PC-9 (cell line): ENCODE measurements at regions not wholly inside any gene's neighbourhood (a gene's known extent, or its start where the extent isn't known, plus 50 kb on each side); places are given as distances from the start of the nearest gene placed in this dataset.

Source experiments
- BruUV-seq: library from RNA; stranded (reverse); fragments of 400-500 nt; replicated peaks from 2 replicates; lab custom pipeline; 2021; lab: Mats Ljungman, UMichigan
- CTCF ChIA-PET: fragments of 300-600 bp; sonication (Branson Sonifier 250); formaldehyde crosslinking; loops from one replicate; lab custom pipeline; 2022; ENCODE audit warnings: antibody characterized with exemption; lab: Charles Lee
- POLR2A ChIA-PET: fragments of 300-600 bp; sonication (Branson Sonifier 250); formaldehyde crosslinking; loops from one replicate; lab custom pipeline; 2022; ENCODE audit warnings: antibody characterized with exemption; ENCODE audit not compliant: unreplicated experiment; lab: Charles Lee
- DNase-seq, 2 experiments: peaks; one replicate each; pipeline versions ENCODE4 v3.0.0 to v3.0.0-alpha.2; 2015 to 2022; ENCODE audit warnings: mixed read lengths in 1 of 2
- H2AFZ ChIP-seq: fragments of 200-600 bp; sonication (generic); 2 replicates; pipeline ENCODE4 v1.8.1; 2017; ENCODE audit warnings: antibody characterized with exemption
- H3F3A ChIP-seq: fragments of 200-600 bp; sonication (generic); 2 replicates; pipeline ENCODE4 v1.8.1; 2017; ENCODE audit warnings: antibody characterized with exemption, mild to moderate bottlenecking, low read depth; ENCODE audit not compliant: insufficient read depth
- H3K27ac ChIP-seq: fragments of 200-600 bp; sonication (generic); 2 replicates; pipeline ENCODE4 v1.6.1; 2016; ENCODE audit warnings: mixed run types
- H3K27me3 ChIP-seq: fragments of 200-600 bp; sonication (generic); 2 replicates; pipeline ENCODE4 v1.6.1; 2016; ENCODE audit warnings: low read depth, mixed run types; ENCODE audit not compliant: insufficient read depth
- H3K36me3 ChIP-seq: fragments of 200-600 bp; sonication (generic); 2 replicates; pipeline ENCODE4 v1.6.1; 2016; ENCODE audit warnings: low read depth, mixed run types
- H3K4me1 ChIP-seq: fragments of 200-600 bp; sonication (generic); replicated peaks from 2 replicates; pipeline ENCODE4 v1.6.1; 2016; ENCODE audit warnings: mixed run types; ENCODE audit not compliant: insufficient read depth
- H3K4me2 ChIP-seq: fragments of 200-600 bp; sonication (generic); 2 replicates; pipeline ENCODE4 v1.6.1; 2017; ENCODE audit warnings: mixed run types
- H3K4me3 ChIP-seq: fragments of 200-600 bp; sonication (generic); 2 replicates; pipeline ENCODE4 v1.6.1; 2016; ENCODE audit warnings: mixed run types
- H3K79me2 ChIP-seq: fragments of 200-600 bp; sonication (generic); 2 replicates; pipeline ENCODE4 v1.6.1; 2017; ENCODE audit warnings: low read depth, mixed run types
- H3K9me2 ChIP-seq: fragments of 200-600 bp; sonication (generic); 2 replicates; pipeline ENCODE4 v1.8.1; 2017; ENCODE audit warnings: mild to moderate bottlenecking; ENCODE audit not compliant: insufficient read depth
- H3K9me3 ChIP-seq: fragments of 200-600 bp; sonication (generic); 2 replicates; pipeline ENCODE4 v1.8.1; 2016; ENCODE audit warnings: low read depth; ENCODE audit not compliant: insufficient read depth
- H4K20me1 ChIP-seq: fragments of 200-600 bp; sonication (generic); 2 replicates; pipeline ENCODE4 v1.8.1; 2017; ENCODE audit not compliant: insufficient read depth
- CTCF ChIP-seq: fragments of 200-600 bp; sonication (generic); conservative IDR thresholded peaks from 2 replicates; pipeline ENCODE4 v1.6.1; 2017; ENCODE audit warnings: mixed run types, antibody characterized with exemption, mild to moderate bottlenecking, moderate library complexity
- EZH2 ChIP-seq: fragments of 200-600 bp; sonication (generic); IDR thresholded peaks from 2 replicates; pipeline ENCODE4 v1.8.0; 2017; ENCODE audit warnings: antibody characterized with exemption, low read depth
- intact Hi-C: fragments of 100-400 bp; cut with micrococcal nuclease; formaldehyde crosslinking; loops from one replicate; pipeline ENCODE4 v1.10.0; 2022; ENCODE audit not compliant: unreplicated experiment

GRCh38 chr2:21866316-21866715, 742.5 kb downstream of the TDRD15 start:
- no peaks in the 10 kb centered on the region for H3F3A ChIP-seq
- CTCF ChIA-PET, result no interaction called here
- H3K36me3 ChIP-seq, result no peaks in the 10 kb centered on the region
- no peaks in the 10 kb centered on the region for H3K79me2 ChIP-seq
- no peak for TF ChIP-seq CTCF
- TF ChIP-seq EZH2, result no peak
- H2AFZ ChIP-seq, result no peak overlapping the region
- no peaks in the 10 kb centered on the region for H3K9me3 ChIP-seq
- intact Hi-C loops, result no loop called here
- H3K27ac ChIP-seq, result no peak overlapping the region
- no peaks in the 10 kb centered on the region for H3K9me2 ChIP-seq
- no peak for DNase-seq
- H3K4me2 ChIP-seq, result no peak overlapping the region
- H3K27me3 ChIP-seq, result no peaks in the 10 kb centered on the region
- H4K20me1 ChIP-seq, result no peaks in the 10 kb centered on the region
- POLR2A ChIA-PET, result no interaction called here
- BruUV-seq, result no TSS peak
- no peaks in the 10 kb centered on the region for H3K4me1 ChIP-seq
- no peak overlapping the region for H3K4me3 ChIP-seq

GRCh38 chr2:21887881-21888280, 764.1 kb downstream of the TDRD15 start:
- POLR2A ChIA-PET, result no interaction called here
- H3K4me2 ChIP-seq, result no peak overlapping the region
- DNase-seq, result no peak
- no peak overlapping the region for H2AFZ ChIP-seq
- no peaks in the 10 kb centered on the region for H4K20me1 ChIP-seq
- H3K4me1 ChIP-seq, result no peaks in the 10 kb centered on the region
- H3K27me3 ChIP-seq, result peaks cover 33% of the 10 kb centered on the region
- H3K27ac ChIP-seq, result no peak overlapping the region
- no peaks in the 10 kb centered on the region for H3K9me3 ChIP-seq
- no TSS peak for BruUV-seq
- H3K4me3 ChIP-seq, result no peak overlapping the region
- H3K36me3 ChIP-seq, result no peaks in the 10 kb centered on the region
- H3K9me2 ChIP-seq, result no peaks in the 10 kb centered on the region
- TF ChIP-seq EZH2 (no peak), CTCF (no peak)
- H3F3A ChIP-seq, result no peaks in the 10 kb centered on the region
- CTCF ChIA-PET, result no interaction called here
- intact Hi-C loops, result no loop called here
- no peaks in the 10 kb centered on the region for H3K79me2 ChIP-seq

- CTCF ChIA-PET, result no interaction called here
Observed at GRCh38 chr2:21890041-21890440, 766.3 kb downstream of the TDRD15 start.

More at GRCh38 chr2:21890041-21890440, 766.3 kb downstream of the TDRD15 start:
- no peaks in the 10 kb centered on the region for H3F3A ChIP-seq
- intact Hi-C loops, result no loop called here
- H3K4me2 ChIP-seq, result no peak overlapping the region
- no peak for DNase-seq
- H3K36me3 ChIP-seq, result no peaks in the 10 kb centered on the region
- H3K9me3 ChIP-seq, result no peaks in the 10 kb centered on the region
- no peak overlapping the region for H3K4me3 ChIP-seq
- TF ChIP-seq CTCF (no peak), EZH2 (no peak)
- H3K4me1 ChIP-seq, result no peaks in the 10 kb centered on the region
- BruUV-seq, result no TSS peak
- H2AFZ ChIP-seq, result no peak overlapping the region
- POLR2A ChIA-PET, result no interaction called here
- H3K79me2 ChIP-seq, result no peaks in the 10 kb centered on the region
- H3K27me3 ChIP-seq, result peaks cover 47% of the 10 kb centered on the region
- no peaks in the 10 kb centered on the region for H4K20me1 ChIP-seq
- H3K27ac ChIP-seq, result no peak overlapping the region
- H3K9me2 ChIP-seq, result no peaks in the 10 kb centered on the region
